ENCODE measurements at regions not wholly inside any gene's neighbourhood (a gene's known extent, or its start where the extent isn't known, plus 50 kb on each side); places are given as distances from the start of the nearest gene placed in this dataset.

DNA sequence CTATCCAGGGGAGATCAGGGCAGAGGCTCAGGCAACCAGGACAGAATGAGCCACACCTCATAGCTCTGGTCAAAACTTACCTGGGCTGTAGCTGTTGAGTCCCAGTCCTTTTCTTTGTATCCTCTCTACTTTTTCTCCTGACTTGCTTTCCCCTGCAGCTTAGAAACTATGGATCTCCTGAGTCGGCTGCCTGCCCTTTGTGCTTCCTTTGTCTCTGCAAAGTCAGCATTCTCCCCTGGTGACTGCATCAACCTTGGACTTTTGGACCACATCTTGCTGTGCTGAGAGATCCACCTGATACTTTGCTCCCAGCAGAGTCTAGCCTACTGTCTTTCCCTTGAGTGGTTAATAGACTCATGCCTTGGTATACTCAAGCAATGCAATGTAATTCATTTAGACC, 353.3 kb downstream of the SIPA1L2 start:
- Histone ChIP-seq H3K4me3 (replicated peaks in 1 of 3; ENCODE audit: insufficient read depth in 1 of 3, low read depth in 1 of 3, low read length in 3 of 3) (no peak overlapping the region), H3K27me3 (ENCODE audit: control insufficient read depth in 2 of 2, insufficient read depth in 2 of 2, low read length in 2 of 2) (no peaks in the 10 kb centered on the region), H2AFZ (ENCODE audit: low read depth, low read length) (no peak overlapping the region), H4K20me1 (replicated peaks; ENCODE audit: control insufficient read depth, extremely low read depth, insufficient read depth, low read length) (no peaks in the 10 kb centered on the region), H3K9me1 (replicated peaks; ENCODE audit: control insufficient read depth, extremely low read depth, insufficient read depth, low read length) (no peaks in the 10 kb centered on the region), H3K4me1 (ENCODE audit: control insufficient read depth, extremely low read depth, insufficient read depth, low read length) (no peaks in the 10 kb centered on the region), H3K79me2 (ENCODE audit: control insufficient read depth, insufficient read depth, low read length) (no peaks in the 10 kb centered on the region), H3K4me2 (ENCODE audit: insufficient read depth, low read length) (no peak overlapping the region), H3K36me3 (ENCODE audit: control insufficient read depth in 2 of 2, extremely low read depth in 1 of 2, insufficient read depth in 2 of 2, low read length in 2 of 2) (no peaks in the 10 kb centered on the region), H3K9ac (replicated peaks; ENCODE audit: extremely low read depth, insufficient read depth, low read length) (no peak overlapping the region), H3K9me3 (replicated peaks; ENCODE audit: control insufficient read depth, insufficient read depth, low read length) (no peaks in the 10 kb centered on the region), H3K27ac (ENCODE audit: insufficient read depth, low read depth, low read length) (no peak overlapping the region)
- no peak for TF ChIP-seq GATA2 (IDR thresholded peaks at IDR 0.05; ENCODE audit: insufficient read depth, insufficient read length, low read depth, low read length)
- TF ChIP-seq CTCF (IDR thresholded peaks at IDR 0.05; ENCODE audit: extremely low read depth in 1 of 2, insufficient read depth in 1 of 2, low read depth in 1 of 2, low read length in 2 of 2), result no peak
- TF ChIP-seq EZH2 (IDR thresholded peaks at IDR 0.05; ENCODE audit: borderline replicate concordance, low read depth, low read length, severe bottlenecking), result no peak
- intact Hi-C loops (cut with micrococcal nuclease) (no loop called here), dilution Hi-C loops (cut with MboI; ENCODE audit: extremely low pct_ligation_motif_present, low sequenced_read_pairs) (no loop called here)
- FAIRE-seq (no peak), DNase-seq (ENCODE audit: low read depth, low spot score) (no peak)
- ChIA-PET POLR2A (no interaction called here), CTCF (no interaction called here)
- no TSS peak for BruUV-seq (replicated peaks)

GRCh38 chr1:232274999-232275710, 354.8 kb downstream of the SIPA1L2 start:
- ChIA-PET POLR2A (no interaction called here), CTCF (no interaction called here)
- Histone ChIP-seq H3K79me2 (ENCODE audit: control insufficient read depth, insufficient read depth, low read length) (no peaks in the 10 kb centered on the region), H3K9me1 (replicated peaks; ENCODE audit: control insufficient read depth, extremely low read depth, insufficient read depth, low read length) (no peaks in the 10 kb centered on the region), H4K20me1 (replicated peaks; ENCODE audit: control insufficient read depth, extremely low read depth, insufficient read depth, low read length) (no peaks in the 10 kb centered on the region), H3K27me3 (ENCODE audit: control insufficient read depth in 2 of 2, insufficient read depth in 2 of 2, low read length in 2 of 2) (no peaks in the 10 kb centered on the region), H3K27ac (ENCODE audit: insufficient read depth, low read depth, low read length) (no peak overlapping the region), H3K4me3 (replicated peaks in 1 of 3; ENCODE audit: insufficient read depth in 1 of 3, low read depth in 1 of 3, low read length in 3 of 3) (no peak overlapping the region), H3K9me3 (replicated peaks; ENCODE audit: control insufficient read depth, insufficient read depth, low read length) (no peaks in the 10 kb centered on the region), H3K36me3 (ENCODE audit: control insufficient read depth in 2 of 2, extremely low read depth in 1 of 2, insufficient read depth in 2 of 2, low read length in 2 of 2) (no peaks in the 10 kb centered on the region), H2AFZ (ENCODE audit: low read depth, low read length) (no peak overlapping the region), H3K9ac (replicated peaks; ENCODE audit: extremely low read depth, insufficient read depth, low read length) (no peak overlapping the region), H3K4me1 (ENCODE audit: control insufficient read depth, extremely low read depth, insufficient read depth, low read length) (no peaks in the 10 kb centered on the region), H3K4me2 (ENCODE audit: insufficient read depth, low read length) (no peak overlapping the region)
- intact Hi-C loops (cut with micrococcal nuclease), result no loop called here
- dilution Hi-C loops (cut with MboI; ENCODE audit: extremely low pct_ligation_motif_present, low sequenced_read_pairs), result no loop called here
- no TSS peak for BruUV-seq (replicated peaks)
- TF ChIP-seq FOS (IDR thresholded peaks at IDR 0.05; ENCODE audit: borderline replicate concordance, insufficient read depth, low read length) (no peak), MYC (IDR thresholded peaks at IDR 0.05; ENCODE audit: low read depth, low read length) (no peak), POLR2AphosphoS5 (IDR thresholded peaks at IDR 0.05; ENCODE audit: insufficient read depth, low read depth, low read length) (no peak), EZH2 (IDR thresholded peaks at IDR 0.05; ENCODE audit: borderline replicate concordance, low read depth, low read length, severe bottlenecking) (no peak), CTCF (IDR thresholded peaks at IDR 0.05; ENCODE audit: extremely low read depth in 1 of 2, insufficient read depth in 1 of 2, low read depth in 1 of 2, low read length in 2 of 2) (no peak), GATA2 (IDR thresholded peaks at IDR 0.05; ENCODE audit: insufficient read depth, insufficient read length, low read depth, low read length) (no peak)
- TF ChIP-seq, protein P1, sequence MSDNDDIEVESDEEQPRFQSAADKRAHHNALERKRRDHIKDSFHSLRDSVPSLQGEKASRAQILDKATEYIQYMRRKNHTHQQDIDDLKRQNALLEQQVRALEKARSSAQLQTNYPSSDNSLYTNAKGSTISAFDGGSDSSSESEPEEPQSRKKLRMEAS (IDR thresholded peaks at IDR 0.05; ENCODE audit: insufficient read depth, insufficient read length), result no peak
- FAIRE-seq (no peak), DNase-seq (ENCODE audit: low read depth, low spot score) (no peak)

All from endothelial cell of umbilical vein (primary cell).